Ectodermal cell (in vitro differentiated cells): ENCODE measurements at regions not wholly inside any gene's neighbourhood (a gene's known extent, or its start where the extent isn't known, plus 50 kb on each side); places are given as distances from the start of the nearest gene placed in this dataset.

Source experiments
- H3K27ac ChIP-seq: 2 replicates; pipeline ENCODE4 v1.7.0; 2013; ENCODE audit warnings: mild to moderate bottlenecking, low read depth, low read length; ENCODE audit not compliant: insufficient read depth, poor library complexity, severe bottlenecking
- H3K27me3 ChIP-seq: 2 replicates; pipeline ENCODE4 v1.7.0; 2013; ENCODE audit warnings: mild to moderate bottlenecking, low read length; ENCODE audit not compliant: insufficient read depth, control insufficient read depth, poor library complexity, severe bottlenecking
- H3K36me3 ChIP-seq: one replicate; pipeline ENCODE4 v1.7.0; 2013; ENCODE audit warnings: low read length; ENCODE audit not compliant: control insufficient read depth, insufficient read depth
- H3K4me1 ChIP-seq: one replicate; pipeline ENCODE4 v1.7.0; 2013; ENCODE audit warnings: low read length; ENCODE audit not compliant: control insufficient read depth, insufficient read depth
- H3K4me3 ChIP-seq: 2 replicates; pipeline ENCODE4 v1.7.0; 2013; ENCODE audit warnings: low read depth, low read length, control low read depth; ENCODE audit not compliant: insufficient read depth
- H3K9me3 ChIP-seq: 2 replicates; pipeline ENCODE4 v1.7.0; 2013; ENCODE audit warnings: mild to moderate bottlenecking, low read length, moderate library complexity; ENCODE audit not compliant: control insufficient read depth
- WGBS, 2 experiments: methylation state at CpG; one replicate each; pipeline ENCODE4 v1.1.7; 2013; ENCODE audit warnings: missing lambda C conversion rate in 2 of 2; 5-methylcytosine and 5-hydroxymethylcytosine counted together

DNA sequence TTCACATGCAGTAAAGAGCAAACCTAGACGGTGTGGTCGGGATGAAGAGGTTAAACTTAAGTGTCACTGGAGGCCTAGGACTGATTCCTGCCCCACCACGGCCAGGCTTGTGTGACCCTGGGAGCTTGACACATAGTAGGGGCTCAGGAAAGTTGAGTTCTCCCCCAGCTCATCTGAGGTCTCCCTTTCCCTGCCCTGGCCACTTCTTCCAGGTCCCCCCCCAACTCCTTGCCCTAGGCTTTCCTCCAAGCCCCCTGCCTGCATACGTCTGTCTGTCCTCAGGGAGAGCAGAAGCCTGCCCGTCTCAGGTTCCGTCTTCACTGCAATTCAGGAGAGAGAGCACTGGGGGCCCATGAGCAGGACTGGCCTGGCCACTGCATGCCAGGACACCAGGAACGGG is 225.8 kb downstream of the PTPRU start:
- Histone ChIP-seq H3K27me3 (no peaks in the 10 kb centered on the region), H3K27ac (no peak overlapping the region), H3K36me3 (no peaks in the 10 kb centered on the region), H3K9me3 (no peaks in the 10 kb centered on the region), H3K4me1 (no peaks in the 10 kb centered on the region), H3K4me3 (no peak overlapping the region)
- WGBS, 2 experiments: 80 to 85% methylated on average over 7 of the region's 7 CpGs

DNA sequence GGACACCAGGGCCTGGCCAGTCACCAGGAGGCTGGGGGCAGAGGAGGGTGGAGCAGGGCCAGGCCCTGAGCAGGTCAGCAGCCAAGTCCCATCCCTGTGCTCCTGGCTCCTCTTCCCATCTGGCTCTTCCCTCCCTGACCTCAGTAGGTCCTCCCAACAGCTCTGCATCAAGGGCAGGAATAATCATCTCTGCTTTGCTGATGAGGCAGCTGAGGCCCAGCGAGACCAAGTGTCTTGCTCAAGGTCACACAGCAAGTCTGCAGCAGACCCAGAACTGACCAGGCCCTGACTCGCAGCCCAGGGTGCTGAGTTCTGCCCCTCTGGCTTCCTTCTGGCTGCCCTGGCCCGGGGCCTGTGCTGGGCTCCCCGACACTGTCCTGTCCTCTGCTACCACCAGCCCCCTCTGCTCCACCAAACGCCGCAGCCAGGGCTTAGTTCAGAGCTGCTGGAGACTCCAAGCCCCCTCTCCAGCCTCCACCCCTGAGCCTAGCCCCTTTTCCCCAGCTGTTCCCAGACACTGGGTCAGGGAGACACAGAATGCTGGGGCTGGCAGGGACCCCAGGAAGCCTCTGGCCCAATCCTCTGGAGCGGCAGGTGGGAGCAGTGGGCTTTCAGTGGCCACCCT is 224.9 kb downstream of the PTPRU start:
- H3K9me3 ChIP-seq: no peaks in the 10 kb centered on the region
- H3K27me3 ChIP-seq: no peaks in the 10 kb centered on the region
- WGBS, 2 experiments: 92 to 93% methylated on average over 7 of the region's 7 CpGs
- H3K27ac ChIP-seq: no peak overlapping the region
- H3K4me3 ChIP-seq: no peak overlapping the region
- no peaks in the 10 kb centered on the region for H3K4me1 ChIP-seq
- no peaks in the 10 kb centered on the region for H3K36me3 ChIP-seq

DNA sequence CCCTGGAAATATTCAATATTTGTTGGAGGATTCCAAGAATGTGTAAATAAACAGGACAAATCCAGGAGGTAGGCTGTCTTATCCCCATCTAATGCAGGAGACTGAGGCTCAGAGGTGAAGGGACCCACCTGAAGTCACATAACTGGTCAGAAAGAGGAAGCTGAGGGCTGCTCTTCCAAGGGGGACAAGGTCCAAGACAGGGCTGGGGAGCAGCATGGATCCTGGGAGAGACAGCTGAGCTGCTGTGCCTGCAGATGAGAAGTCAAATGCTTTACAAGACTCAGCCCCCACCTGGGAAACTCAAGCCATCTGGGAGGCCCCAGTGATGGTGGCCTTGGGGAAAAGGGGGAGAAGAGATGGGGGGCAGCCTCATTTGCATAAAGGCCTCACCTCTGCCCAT is 224.4 kb downstream of the PTPRU start:
- no peaks in the 10 kb centered on the region for H3K27me3 ChIP-seq
- H3K4me3 ChIP-seq: no peak overlapping the region
- H3K36me3 ChIP-seq: no peaks in the 10 kb centered on the region
- H3K27ac ChIP-seq: no peak overlapping the region
- H3K9me3 ChIP-seq: no peaks in the 10 kb centered on the region
- H3K4me1 ChIP-seq: no peaks in the 10 kb centered on the region

DNA sequence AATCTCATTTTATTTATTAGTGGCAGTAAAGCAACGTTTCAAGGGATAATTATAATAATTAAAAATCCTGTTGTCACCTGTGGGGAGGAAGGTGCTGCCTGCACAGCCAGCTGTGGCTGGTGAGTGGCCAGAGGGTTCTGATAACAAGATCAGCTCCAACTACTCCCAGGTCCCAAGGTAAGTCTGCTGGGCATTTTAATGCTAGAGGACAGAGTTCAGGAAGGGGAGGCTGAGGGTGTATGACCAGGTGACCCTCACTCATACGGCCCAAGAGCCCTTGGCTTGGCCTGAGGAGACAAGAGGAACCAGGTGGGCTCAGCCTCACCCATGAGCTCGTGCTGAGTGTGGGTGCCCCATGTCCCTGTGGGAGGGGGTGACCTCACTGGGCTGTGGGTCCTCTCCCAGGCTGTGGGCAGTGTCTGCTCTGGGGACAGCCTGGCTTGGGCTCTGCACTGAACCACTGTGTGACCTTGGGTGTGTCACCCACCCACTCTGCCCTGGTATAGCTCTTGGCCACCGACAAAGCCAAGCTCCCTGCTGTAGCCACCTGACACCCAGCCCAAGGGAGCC is 223.8 kb downstream of the PTPRU start:
- 81 to 91% methylated on average over 4 of the region's 4 CpGs for WGBS, 2 experiments
- Histone ChIP-seq H3K27me3 (no peaks in the 10 kb centered on the region), H3K9me3 (no peaks in the 10 kb centered on the region), H3K4me1 (no peaks in the 10 kb centered on the region), H3K4me3 (no peak overlapping the region), H3K27ac (no peak overlapping the region), H3K36me3 (no peaks in the 10 kb centered on the region)

DNA sequence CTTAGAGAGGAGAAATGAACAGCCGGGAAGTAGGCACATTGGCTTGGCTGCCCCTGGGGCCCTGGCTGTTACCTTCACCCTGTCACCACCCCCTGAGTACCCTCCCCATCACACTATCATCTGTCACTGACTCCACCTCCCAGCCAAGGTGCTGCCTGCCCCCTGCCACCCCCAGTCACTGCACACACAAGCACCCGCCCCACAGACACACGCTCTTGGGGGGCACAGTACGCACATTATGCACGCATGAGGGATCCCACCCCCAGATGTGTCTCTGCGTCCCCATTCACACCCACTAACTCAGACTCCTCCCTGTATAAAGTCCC is 223.3 kb downstream of the PTPRU start:
- no peak overlapping the region for H3K27ac ChIP-seq
- no peak overlapping the region for H3K4me3 ChIP-seq
- H3K9me3 ChIP-seq: no peaks in the 10 kb centered on the region
- H3K4me1 ChIP-seq: no peaks in the 10 kb centered on the region
- 83 to 85% methylated on average over 6 of the region's 6 CpGs for WGBS, 2 experiments
- H3K36me3 ChIP-seq: no peaks in the 10 kb centered on the region
- no peaks in the 10 kb centered on the region for H3K27me3 ChIP-seq

DNA sequence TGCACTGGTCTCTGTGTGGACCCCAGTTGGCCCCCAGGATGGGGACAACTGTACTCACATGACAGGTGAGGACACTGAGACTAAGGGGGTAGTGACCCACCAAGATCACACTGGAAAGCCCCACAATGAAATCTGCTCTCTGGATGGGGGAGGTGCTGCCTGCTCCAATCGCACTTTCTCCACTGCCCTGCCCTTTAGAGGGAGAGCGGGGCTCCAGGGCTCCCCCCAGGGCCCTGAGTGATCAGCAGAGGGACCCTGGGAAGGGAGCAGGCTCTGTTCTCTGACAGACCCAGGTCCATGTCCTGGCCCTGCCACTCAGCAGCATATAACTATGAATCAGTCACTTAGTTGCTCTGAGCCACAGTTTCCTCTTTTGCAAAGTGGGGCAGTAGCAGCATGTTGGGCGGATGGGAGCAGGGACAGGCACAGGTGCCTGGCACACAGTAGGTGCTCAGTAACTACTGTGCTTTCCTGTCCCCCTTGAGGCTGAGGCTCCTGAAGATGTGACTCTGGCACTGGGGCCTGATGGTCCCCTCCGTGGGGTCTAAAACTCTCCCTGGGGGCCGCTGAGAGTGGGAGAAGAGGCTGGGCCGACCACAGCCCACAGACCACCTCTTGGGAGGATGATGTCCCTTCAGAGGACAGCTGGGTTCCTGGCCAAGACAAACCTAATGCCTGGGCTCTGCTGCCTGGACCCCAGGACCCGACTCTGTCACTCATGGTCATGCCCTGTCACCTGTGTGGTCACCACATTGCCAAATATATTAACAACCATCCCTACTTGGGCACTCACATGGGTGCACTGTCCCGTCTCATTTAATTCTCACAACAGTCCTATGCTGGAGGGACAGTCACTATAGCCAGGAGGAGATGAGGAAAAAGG is 222.7 kb downstream of the PTPRU start:
- Histone ChIP-seq H3K4me1 (no peaks in the 10 kb centered on the region), H3K27ac (no peak overlapping the region), H3K4me3 (no peak overlapping the region), H3K9me3 (no peaks in the 10 kb centered on the region), H3K27me3 (no peaks in the 10 kb centered on the region), H3K36me3 (no peaks in the 10 kb centered on the region)
- 82 to 84% methylated on average over 8 of the region's 8 CpGs for WGBS, 2 experiments

DNA sequence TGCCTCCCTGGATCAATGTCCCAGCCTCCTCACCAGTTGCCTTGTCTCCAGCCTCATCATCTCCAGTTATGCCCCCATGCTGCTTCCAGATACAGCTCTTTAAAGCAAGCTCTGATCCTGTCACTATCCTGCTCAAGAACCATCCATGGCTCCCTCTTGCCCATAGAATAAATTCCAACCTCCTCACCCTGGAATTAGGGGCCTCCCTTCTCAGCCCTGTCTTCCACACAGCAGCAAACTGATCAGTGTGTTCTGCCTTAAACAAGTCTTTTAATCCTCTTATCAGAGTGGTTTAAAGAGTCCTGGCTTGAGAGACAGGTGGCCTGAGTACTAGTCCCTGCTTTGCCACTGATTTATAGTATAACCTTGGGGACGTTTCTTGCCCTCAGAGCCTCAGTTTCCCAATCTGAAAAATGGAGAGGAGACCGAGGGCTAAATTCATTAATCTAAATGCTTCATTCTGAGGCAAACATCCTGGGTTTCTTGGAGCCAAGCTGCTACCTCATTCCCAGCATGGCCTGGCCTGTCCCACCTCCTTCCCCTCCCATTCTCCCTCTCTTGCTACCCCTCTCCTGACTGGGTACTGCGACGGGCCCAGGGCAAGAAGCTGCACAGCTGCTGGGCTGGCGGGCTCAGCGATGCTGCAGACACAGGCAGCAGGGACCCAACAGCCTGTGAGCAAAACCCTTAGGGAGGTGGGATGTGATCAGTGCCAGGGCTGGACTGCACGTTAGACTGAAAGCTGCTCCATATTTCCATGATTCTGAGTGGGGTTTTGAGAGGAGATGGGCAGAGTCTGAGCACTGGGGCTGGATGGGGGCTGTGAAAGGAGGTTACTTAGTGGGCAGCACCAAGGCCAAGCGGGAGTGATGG is 221.4 kb downstream of the PTPRU start:
- WGBS, 2 experiments: 89 to 90% methylated on average over 8 of the region's 8 CpGs
- Histone ChIP-seq H3K9me3 (no peaks in the 10 kb centered on the region), H3K27me3 (no peaks in the 10 kb centered on the region), H3K4me1 (peaks cover 5% of the 10 kb centered on the region), H3K4me3 (no peak overlapping the region), H3K27ac (no peak overlapping the region), H3K36me3 (no peaks in the 10 kb centered on the region)

DNA sequence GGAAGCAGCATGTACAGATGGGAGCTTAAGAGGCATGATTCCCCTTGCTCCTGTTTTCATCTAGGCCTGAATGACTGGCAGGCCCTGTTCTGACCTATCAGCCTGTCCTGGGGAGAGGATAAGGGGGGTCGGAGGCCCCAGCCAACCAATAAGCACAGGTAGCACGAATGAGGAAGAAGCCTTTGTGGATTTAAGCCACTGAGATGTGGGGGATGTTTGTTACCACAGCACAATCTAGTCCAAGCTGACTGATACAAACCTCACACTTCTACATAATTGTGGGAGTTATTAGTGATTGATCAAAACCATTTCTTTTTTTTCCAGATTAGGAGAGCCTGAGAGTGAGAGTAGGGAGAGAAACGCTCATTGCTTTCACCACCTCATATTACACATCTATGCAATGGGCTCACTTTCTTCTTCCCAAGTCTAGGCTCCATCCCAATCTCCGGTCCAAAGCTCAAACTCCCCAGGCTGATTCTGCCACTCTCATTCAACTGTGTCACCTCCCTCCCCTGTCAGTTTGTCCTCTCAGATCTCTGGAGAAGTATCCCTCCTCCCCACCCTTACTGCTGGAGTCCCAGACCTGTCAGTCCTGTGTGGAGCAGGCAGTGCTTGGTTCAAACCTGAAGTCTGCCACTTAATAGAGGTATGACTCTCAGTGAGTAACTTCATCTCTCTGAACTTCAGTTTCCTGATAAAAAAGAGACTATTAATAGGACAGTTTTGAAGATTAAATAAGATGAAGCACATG is 220.5 kb downstream of the PTPRU start:
- peaks cover 8% of the 10 kb centered on the region for H3K4me1 ChIP-seq
- no peaks in the 10 kb centered on the region for H3K36me3 ChIP-seq
- 84 to 87% methylated on average over 4 of the region's 4 CpGs for WGBS, 2 experiments
- no peaks in the 10 kb centered on the region for H3K9me3 ChIP-seq
- H3K4me3 ChIP-seq: no peak overlapping the region
- H3K27ac ChIP-seq: no peak overlapping the region
- H3K27me3 ChIP-seq: no peaks in the 10 kb centered on the region

DNA sequence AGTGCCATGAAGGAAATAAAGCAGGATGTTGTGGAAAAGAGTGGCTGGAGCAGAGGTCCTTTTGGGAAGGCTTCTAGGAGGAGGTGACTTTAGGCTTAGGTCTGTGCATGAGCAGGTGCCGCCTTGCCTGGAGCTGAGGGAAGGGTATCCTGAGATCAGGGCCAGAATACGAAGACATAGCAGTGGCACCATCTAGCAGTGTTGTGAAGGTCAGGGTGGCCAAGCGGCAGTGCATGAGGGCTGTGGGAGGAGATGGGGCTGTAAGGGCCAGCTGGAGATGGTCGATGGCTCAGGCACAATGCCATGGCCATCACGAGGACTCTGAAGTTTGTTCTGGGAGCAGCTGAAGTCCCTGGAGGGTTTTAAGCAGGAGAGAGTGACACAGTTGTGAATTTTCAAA is 219.5 kb downstream of the PTPRU start:
- Histone ChIP-seq H3K27me3 (no peaks in the 10 kb centered on the region), H3K9me3 (no peaks in the 10 kb centered on the region), H3K27ac (no peak overlapping the region), H3K36me3 (no peaks in the 10 kb centered on the region), H3K4me1 (peaks cover 8% of the 10 kb centered on the region), H3K4me3 (no peak overlapping the region)
- 93 to 94% methylated on average over 5 of the region's 5 CpGs for WGBS, 2 experiments
